ENCODE measurements at regions not wholly inside any gene's neighbourhood (a gene's known extent, or its start where the extent isn't known, plus 50 kb on each side); places are given as distances from the start of the nearest gene placed in this dataset.

DNA sequence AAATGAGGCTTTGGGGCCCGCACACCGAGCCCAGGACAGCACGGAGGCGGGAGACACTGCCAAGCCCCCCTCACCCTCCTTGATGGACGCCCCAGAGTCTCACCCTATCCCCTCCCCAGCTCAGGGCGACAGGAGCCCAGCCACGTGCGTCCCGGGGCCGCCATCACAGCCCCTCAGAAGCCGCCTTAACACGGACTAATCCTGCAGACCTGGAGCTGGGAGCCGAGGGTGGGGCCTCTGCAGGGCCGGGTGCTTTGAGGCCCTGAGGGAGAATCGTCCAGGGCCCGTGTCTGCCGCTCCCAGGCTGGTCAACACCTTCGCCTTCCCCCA is 79.7 kb upstream of the FBRSL1 start:
- TF ChIP-seq POLR2A (IDR thresholded peaks at IDR 0.05), result no peak
- TF ChIP-seq, protein P1, sequence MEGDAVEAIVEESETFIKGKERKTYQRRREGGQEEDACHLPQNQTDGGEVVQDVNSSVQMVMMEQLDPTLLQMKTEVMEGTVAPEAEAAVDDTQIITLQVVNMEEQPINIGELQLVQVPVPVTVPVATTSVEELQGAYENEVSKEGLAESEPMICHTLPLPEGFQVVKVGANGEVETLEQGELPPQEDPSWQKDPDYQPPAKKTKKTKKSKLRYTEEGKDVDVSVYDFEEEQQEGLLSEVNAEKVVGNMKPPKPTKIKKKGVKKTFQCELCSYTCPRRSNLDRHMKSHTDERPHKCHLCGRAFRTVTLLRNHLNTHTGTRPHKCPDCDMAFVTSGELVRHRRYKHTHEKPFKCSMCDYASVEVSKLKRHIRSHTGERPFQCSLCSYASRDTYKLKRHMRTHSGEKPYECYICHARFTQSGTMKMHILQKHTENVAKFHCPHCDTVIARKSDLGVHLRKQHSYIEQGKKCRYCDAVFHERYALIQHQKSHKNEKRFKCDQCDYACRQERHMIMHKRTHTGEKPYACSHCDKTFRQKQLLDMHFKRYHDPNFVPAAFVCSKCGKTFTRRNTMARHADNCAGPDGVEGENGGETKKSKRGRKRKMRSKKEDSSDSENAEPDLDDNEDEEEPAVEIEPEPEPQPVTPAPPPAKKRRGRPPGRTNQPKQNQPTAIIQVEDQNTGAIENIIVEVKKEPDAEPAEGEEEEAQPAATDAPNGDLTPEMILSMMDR (IDR thresholded peaks at IDR 0.05), result no peak

Data from body of pancreas (tissue), 4 donors.